HFFc6 (cell line): ENCODE measurements at regions not wholly inside any gene's neighbourhood (a gene's known extent, or its start where the extent isn't known, plus 50 kb on each side); places are given as distances from the start of the nearest gene placed in this dataset.
A peak's percentile ranks its signal among the peaks of the same experiment; 100 is the strongest.

Experiments used
- DNase-seq: peaks from one replicate; pipeline ENCODE4 v3.0.0-alpha.2; 2018
- H3K27ac Mint-ChIP-seq: 2 replicates; pipeline ENCODE4 v1.8.0; 2020; ENCODE audit warnings: mild to moderate bottlenecking, mixed read lengths
- H3K27me3 Mint-ChIP-seq: 2 replicates; pipeline ENCODE4 v1.8.0; 2021; ENCODE audit warnings: mild to moderate bottlenecking, moderate library complexity, mixed read lengths; ENCODE audit not compliant: insufficient read depth
- H3K36me3 Mint-ChIP-seq: 2 replicates; pipeline ENCODE4 v1.8.0; 2021; ENCODE audit warnings: low read depth, mixed read lengths
- H3K4me1 Mint-ChIP-seq: 2 replicates; pipeline ENCODE4 v1.8.0; 2020; ENCODE audit warnings: low read depth, mixed read lengths
- H3K4me3 Mint-ChIP-seq: 2 replicates; pipeline ENCODE4 v1.8.0; 2020; ENCODE audit warnings: mild to moderate bottlenecking, moderate library complexity, mixed read lengths
- H3K9me3 Mint-ChIP-seq: 2 replicates; pipeline ENCODE4 v1.8.0; 2020; ENCODE audit warnings: mild to moderate bottlenecking, mixed read lengths
- TF ChIP-seq, protein P1 (sequence below): fragments of 200-600 bp; sonication (generic); IDR thresholded peaks from 2 replicates; pipeline ENCODE4 v1.5.0; 2021; ENCODE audit warnings: antibody characterized with exemption, mild to moderate bottlenecking

DNA sequence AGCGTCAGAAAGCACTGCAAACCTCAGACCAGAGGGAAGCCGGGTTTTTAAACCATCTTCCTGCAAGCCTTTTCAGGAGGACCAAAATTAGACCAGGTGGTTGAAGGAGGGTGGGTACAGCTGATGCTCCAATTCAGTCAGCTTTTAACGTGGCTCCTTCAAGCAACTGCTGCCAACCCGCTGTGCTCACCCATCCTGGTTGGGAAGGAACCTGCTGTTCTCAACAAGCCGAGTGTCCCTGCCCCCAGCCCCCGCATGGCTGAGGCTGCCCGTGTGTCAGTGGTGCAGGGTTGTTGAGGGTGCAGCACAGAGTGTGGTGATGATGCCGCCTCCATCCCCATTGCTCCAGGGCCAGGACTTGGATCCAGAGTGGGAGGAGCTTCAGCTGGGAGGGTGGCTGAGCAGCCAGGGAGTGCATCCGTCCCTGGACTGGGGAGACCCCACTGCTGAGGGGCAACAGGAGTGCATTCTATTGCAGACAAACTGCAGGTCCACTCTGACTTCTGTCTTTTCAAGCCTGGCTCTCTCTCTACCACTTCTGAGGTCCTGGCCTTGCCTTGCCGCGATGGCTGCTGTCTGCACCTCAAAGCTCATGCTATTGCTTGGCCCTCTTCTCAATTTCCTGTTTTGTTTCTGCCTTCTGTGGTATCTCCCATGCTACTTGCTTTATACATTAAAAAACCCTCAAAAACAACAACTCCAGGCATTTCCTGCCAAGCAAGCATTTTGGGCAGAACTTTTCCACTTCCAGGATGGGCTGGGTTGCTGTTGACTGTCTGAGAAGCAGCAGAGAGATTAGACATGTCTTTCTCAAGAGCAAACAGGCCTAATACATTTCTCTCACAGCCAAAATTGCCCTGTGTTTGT is 134.7 kb downstream of the DNAJB6 start:
- Mint-ChIP-seq H3K4me3 (no peak overlapping the region), H3K4me1 (no peaks in the 10 kb centered on the region), H3K36me3 (peaks cover 15% of the 10 kb centered on the region), H3K27ac (no peak overlapping the region), H3K9me3 (peaks cover 17% of the 10 kb centered on the region), H3K27me3 (peaks cover 12% of the 10 kb centered on the region)
- TF ChIP-seq, protein P1, sequence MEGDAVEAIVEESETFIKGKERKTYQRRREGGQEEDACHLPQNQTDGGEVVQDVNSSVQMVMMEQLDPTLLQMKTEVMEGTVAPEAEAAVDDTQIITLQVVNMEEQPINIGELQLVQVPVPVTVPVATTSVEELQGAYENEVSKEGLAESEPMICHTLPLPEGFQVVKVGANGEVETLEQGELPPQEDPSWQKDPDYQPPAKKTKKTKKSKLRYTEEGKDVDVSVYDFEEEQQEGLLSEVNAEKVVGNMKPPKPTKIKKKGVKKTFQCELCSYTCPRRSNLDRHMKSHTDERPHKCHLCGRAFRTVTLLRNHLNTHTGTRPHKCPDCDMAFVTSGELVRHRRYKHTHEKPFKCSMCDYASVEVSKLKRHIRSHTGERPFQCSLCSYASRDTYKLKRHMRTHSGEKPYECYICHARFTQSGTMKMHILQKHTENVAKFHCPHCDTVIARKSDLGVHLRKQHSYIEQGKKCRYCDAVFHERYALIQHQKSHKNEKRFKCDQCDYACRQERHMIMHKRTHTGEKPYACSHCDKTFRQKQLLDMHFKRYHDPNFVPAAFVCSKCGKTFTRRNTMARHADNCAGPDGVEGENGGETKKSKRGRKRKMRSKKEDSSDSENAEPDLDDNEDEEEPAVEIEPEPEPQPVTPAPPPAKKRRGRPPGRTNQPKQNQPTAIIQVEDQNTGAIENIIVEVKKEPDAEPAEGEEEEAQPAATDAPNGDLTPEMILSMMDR: no peak
- no peak for DNase-seq

DNA sequence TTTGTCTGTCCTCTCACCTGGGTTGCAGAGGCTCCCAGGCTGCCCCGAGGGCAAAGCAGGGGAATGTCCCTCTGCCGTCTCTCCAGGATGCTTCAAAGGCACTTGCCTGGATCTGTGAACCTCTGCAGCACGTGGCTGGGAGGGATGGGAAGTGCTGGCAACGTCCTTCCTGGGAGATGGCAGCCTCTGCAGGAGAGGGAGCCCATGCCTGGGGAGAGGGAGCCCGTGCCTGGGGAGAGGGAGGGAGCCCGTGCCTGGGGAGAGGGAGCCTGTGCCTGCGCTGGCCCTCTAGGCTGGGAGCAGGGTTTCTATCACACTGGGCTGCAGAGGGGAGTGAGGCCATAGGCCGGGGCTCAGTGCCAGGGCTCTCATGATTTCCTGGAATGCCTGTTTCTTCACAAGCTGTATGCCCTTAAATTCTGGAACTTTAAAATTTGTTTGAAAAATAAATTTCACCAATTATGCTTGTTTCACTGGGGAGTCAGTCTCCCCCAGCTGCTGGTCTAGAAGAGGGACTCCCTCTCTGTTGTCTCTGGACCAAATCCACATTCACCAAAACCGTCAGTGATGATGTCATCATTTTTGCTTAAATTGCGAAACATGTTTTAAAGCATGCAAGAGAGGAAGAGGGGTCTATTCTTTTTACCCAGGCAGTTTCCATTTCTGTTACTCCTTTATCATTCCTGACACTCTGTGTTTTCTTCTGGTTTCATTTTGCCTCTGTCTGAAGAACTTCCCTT is 135.7 kb downstream of the DNAJB6 start:
- H3K27ac Mint-ChIP-seq: no peak overlapping the region
- H3K9me3 Mint-ChIP-seq: peaks cover 17% of the 10 kb centered on the region
- H3K4me1 Mint-ChIP-seq: no peaks in the 10 kb centered on the region
- H3K36me3 Mint-ChIP-seq: peaks cover 15% of the 10 kb centered on the region
- DNase-seq: no peak
- peaks cover 10% of the 10 kb centered on the region for H3K27me3 Mint-ChIP-seq
- H3K4me3 Mint-ChIP-seq: no peak overlapping the region
- TF ChIP-seq, protein P1: no peak

DNA sequence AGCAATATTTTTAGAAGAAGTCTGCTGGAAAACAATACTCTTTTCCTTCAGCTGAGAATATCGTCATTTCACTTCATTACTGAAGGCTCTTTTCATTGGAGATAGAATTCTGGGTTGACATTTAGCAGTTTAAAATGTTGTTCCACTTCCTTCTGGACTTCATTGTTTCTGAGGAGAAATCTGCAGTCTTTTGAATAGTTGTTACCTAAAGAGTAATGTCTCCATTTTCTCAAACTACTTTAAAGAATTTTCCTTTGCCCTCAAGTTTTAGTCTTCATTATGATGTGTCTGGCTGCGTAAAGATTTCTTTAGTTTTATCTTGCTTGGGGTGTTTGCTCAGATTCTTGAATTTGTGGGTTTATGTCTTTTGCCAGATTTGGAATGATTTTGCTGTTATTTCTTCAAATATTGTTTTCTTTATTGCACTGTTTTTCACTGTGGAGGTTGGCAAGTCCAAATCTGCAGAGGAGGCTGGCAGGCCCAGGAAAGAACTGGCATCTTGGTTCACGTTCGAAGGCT is 136.3 kb downstream of the DNAJB6 start:
- Mint-ChIP-seq H3K36me3 (peaks cover 15% of the 10 kb centered on the region), H3K4me1 (no peaks in the 10 kb centered on the region), H3K4me3 (no peak overlapping the region), H3K27ac (no peak overlapping the region), H3K9me3 (peaks cover 17% of the 10 kb centered on the region), H3K27me3 (peaks cover 10% of the 10 kb centered on the region)
- DNase-seq: no peak
- TF ChIP-seq, protein P1: no peak

DNA sequence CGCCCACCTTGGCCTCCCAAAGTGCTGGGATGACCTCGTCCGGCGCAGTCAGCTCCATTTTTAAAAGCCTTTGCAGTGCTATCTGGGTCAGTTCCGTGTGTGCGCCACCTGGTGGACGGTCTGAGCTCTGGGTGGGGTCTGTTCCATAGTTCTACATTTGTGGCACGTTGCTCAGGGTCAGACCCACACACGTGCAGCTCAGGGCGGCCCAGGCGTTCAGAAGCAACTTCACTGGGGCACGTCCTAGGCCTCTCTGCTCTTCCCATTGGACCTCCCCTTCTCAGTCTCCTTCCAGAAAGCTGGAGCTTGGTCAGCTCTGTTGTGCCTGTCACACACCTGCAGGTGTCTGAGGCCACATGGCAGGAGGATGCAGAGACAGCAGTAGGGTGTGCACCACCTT is 137.9 kb downstream of the DNAJB6 start:
- no peaks in the 10 kb centered on the region for H3K4me1 Mint-ChIP-seq
- TF ChIP-seq, protein P1: peak; percentile 77
- H3K4me3 Mint-ChIP-seq: no peak overlapping the region
- peaks cover 14% of the 10 kb centered on the region for H3K27me3 Mint-ChIP-seq
- no peak overlapping the region for H3K27ac Mint-ChIP-seq
- DNase-seq: no peak
- peaks cover 15% of the 10 kb centered on the region for H3K36me3 Mint-ChIP-seq
- H3K9me3 Mint-ChIP-seq: peaks cover 17% of the 10 kb centered on the region

DNA sequence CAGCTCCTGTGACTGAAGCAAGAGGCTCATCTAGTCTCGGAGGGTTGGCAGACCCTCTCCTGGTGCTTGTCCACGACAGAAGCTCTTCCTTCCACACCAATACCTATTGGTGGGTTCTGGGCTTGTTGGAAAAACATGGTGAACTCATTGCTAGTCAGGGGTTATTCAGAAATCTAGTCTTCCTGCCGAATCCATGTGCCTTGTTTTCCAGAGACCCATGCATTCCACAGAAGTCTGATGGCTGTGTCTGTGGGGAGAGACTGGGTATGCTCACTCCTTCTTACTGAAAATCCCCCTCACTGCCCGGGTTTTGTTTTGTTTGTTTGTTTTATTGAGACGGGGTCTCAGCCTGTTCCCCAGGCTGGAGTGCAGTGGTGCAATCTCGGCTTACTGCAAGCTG is 138.3 kb downstream of the DNAJB6 start:
- Mint-ChIP-seq H3K27me3 (peaks cover 14% of the 10 kb centered on the region), H3K4me1 (no peaks in the 10 kb centered on the region), H3K9me3 (peaks cover 17% of the 10 kb centered on the region), H3K27ac (no peak overlapping the region), H3K4me3 (no peak overlapping the region), H3K36me3 (peaks cover 15% of the 10 kb centered on the region)
- TF ChIP-seq, protein P1: no peak
- no peak for DNase-seq
